GM12878 (cell line): ENCODE measurements at regions not wholly inside any gene's neighbourhood (a gene's known extent, or its start where the extent isn't known, plus 50 kb on each side); places are given as distances from the start of the nearest gene placed in this dataset.

Source experiments
- ATAC-seq: fragments of 200-7000 bp; cut with Tn5 transposase; 3 replicates; pipeline ENCODE4 v1.9.1; 2020; ENCODE audit warnings: mild to moderate bottlenecking, moderate library complexity
- BruUV-seq: library from RNA; stranded (reverse); fragments of 400-500 nt; replicated peaks from 2 replicates; lab custom pipeline; 2021; lab: Mats Ljungman, UMichigan
- CTCF ChIA-PET: fragments of 300-600 bp; sonication (Branson Sonifier 250); formaldehyde crosslinking; extraction: SDS; loops from one replicate; lab custom pipeline; 2021; ENCODE audit warnings: inconsistent platforms; lab: Yijun Ruan, JAX
- POLR2A ChIA-PET: fragments of 350-600 bp; formaldehyde crosslinking; extraction: SDS; loops from one replicate; lab custom pipeline; 2021; ENCODE audit warnings: inconsistent platforms; lab: Charles Lee
- RAD21 ChIA-PET: fragments of 300-600 bp; sonication (Branson Sonifier 250); formaldehyde crosslinking; loops from one replicate; lab custom pipeline; 2023; ENCODE audit warnings: antibody characterized with exemption; ENCODE audit not compliant: unreplicated experiment; lab: Charles Lee
- SMC1A ChIA-PET: fragments of 300-600 bp; sonication (Branson Sonifier 250); formaldehyde crosslinking; loops from one replicate; lab custom pipeline; 2023; ENCODE audit not compliant: unreplicated experiment, uncharacterized antibody; lab: Charles Lee
- DNase-seq: peaks from one replicate; pipeline ENCODE4 v3.0.0-alpha.2; 2011; ENCODE audit warnings: low read depth, low spot score
- FAIRE-seq: peaks from 3 replicates; lab custom pipeline; 2011; peaks lifted over from hg19 to GRCh38; lab: Jason Lieb, UNC
- H2AFZ ChIP-seq: 2 replicates; pipeline ENCODE4 v1.6.0; 2011; ENCODE audit warnings: low read depth, low read length, control low read depth; ENCODE audit not compliant: control insufficient read depth
- H3K27ac ChIP-seq: 2 replicates; pipeline ENCODE4 v1.5.1; 2011; ENCODE audit warnings: control low read depth; ENCODE audit not compliant: control insufficient read depth, insufficient read depth
- H3K27me3 ChIP-seq, 2 experiments: replicated peaks in 1 of 2; 2 replicates each; pipeline versions ENCODE4 v1.6.0 to v1.6.1; 2011; ENCODE audit warnings: low read length in 1 of 2; ENCODE audit not compliant: control insufficient read depth in 2 of 2, insufficient read depth in 2 of 2
- H3K36me3 ChIP-seq, 2 experiments: 2 replicates each; pipeline ENCODE4 v1.5.1; 2011; ENCODE audit warnings: low read length in 1 of 2; ENCODE audit not compliant: control insufficient read depth in 2 of 2, insufficient read depth in 2 of 2
- H3K4me1 ChIP-seq: 2 replicates; pipeline ENCODE4 v1.6.1; 2011; ENCODE audit warnings: mild to moderate bottlenecking, low read length, moderate library complexity, mixed read lengths; ENCODE audit not compliant: control insufficient read depth, insufficient read depth
- H3K4me2 ChIP-seq: 2 replicates; pipeline ENCODE4 v1.6.0; 2011; ENCODE audit warnings: control low read depth; ENCODE audit not compliant: control insufficient read depth, insufficient read depth
- H3K4me3 ChIP-seq: fragments of 200-600 bp; sonication (generic); 2 replicates; pipeline ENCODE4 v1.5.1; 2016
- H3K79me2 ChIP-seq: 2 replicates; pipeline ENCODE4 v1.6.0; 2011; ENCODE audit warnings: low read length; ENCODE audit not compliant: control insufficient read depth, insufficient read depth
- H3K9ac ChIP-seq: 2 replicates; pipeline ENCODE4 v1.8.0; 2011; ENCODE audit warnings: low read length, control low read depth, mixed read lengths; ENCODE audit not compliant: control insufficient read depth, insufficient read depth
- H3K9me3 ChIP-seq: replicated peaks from 3 replicates; pipeline ENCODE4 v1.5.1; 2011; ENCODE audit warnings: mild to moderate bottlenecking, low read length; ENCODE audit not compliant: control insufficient read depth, insufficient read depth
- H4K20me1 ChIP-seq: 2 replicates; pipeline ENCODE4 v1.6.0; 2011; ENCODE audit not compliant: control insufficient read depth, insufficient read depth
- BACH1 ChIP-seq: fragments of 450-650 bp; IDR thresholded peaks from 2 replicates; pipeline ENCODE4 v1.6.1; 2017; ENCODE audit warnings: mild to moderate bottlenecking, borderline replicate concordance
- CEBPB ChIP-seq, 2 experiments: fragments of 150-350 bp in 1 of 2; IDR thresholded peaks; 2 replicates each; pipeline ENCODE4 v1.6.1; 2012 to 2014; ENCODE audit warnings: low read depth in 2 of 2, low read length in 2 of 2, borderline replicate concordance in 1 of 2, inconsistent platforms in 1 of 2
- IRF5 ChIP-seq: fragments of 450-650 bp; IDR thresholded peaks from 2 replicates; pipeline ENCODE4 v1.6.1; 2017; ENCODE audit warnings: borderline replicate concordance
- MTA2 ChIP-seq: fragments of 450-650 bp; IDR thresholded peaks from 2 replicates; pipeline ENCODE4 v1.6.1; 2016; ENCODE audit warnings: low read depth, mild to moderate bottlenecking, moderate library complexity
- MTA3 ChIP-seq: IDR thresholded peaks from 2 replicates; pipeline ENCODE4 v1.6.1; 2012; ENCODE audit warnings: low read length, inconsistent platforms, borderline replicate concordance
- SKIL ChIP-seq: fragments of 450-650 bp; IDR thresholded peaks from 2 replicates; pipeline ENCODE4 v1.6.1; 2017; ENCODE audit warnings: mild to moderate bottlenecking, low read depth, inconsistent platforms; ENCODE audit not compliant: poor library complexity, severe bottlenecking
- SMC3 ChIP-seq: IDR thresholded peaks from 2 replicates; pipeline ENCODE4 v1.6.1; 2011; ENCODE audit warnings: low read length, improper control_type of control experiment, borderline replicate concordance
- USF1 ChIP-seq: IDR thresholded peaks from 2 replicates; pipeline ENCODE4 v1.6.1; 2011; ENCODE audit warnings: borderline replicate concordance, low read depth, mild to moderate bottlenecking, moderate library complexity, mixed read lengths, low read length; ENCODE audit not compliant: insufficient read depth; ENCODE audit errors: extremely low read length
- ZBTB40 ChIP-seq: fragments of 450-650 bp; IDR thresholded peaks from 2 replicates; pipeline ENCODE4 v1.6.1; 2016; ENCODE audit warnings: mild to moderate bottlenecking, moderate library complexity, borderline replicate concordance
- in situ Hi-C: fragments of 300-500 bp; cut with MboI; formaldehyde crosslinking; loops from 9 replicates; pipeline ENCODE4 v1.14.3; 2018; ENCODE audit warnings: mixed read lengths
- intact Hi-C: fragments of 100-400 bp; cut with micrococcal nuclease; formaldehyde crosslinking; loops from one replicate; pipeline ENCODE4 v1.14.2; 2022; ENCODE audit not compliant: unreplicated experiment

- ATAC-seq (no peak), DNase-seq (no peak), FAIRE-seq (no peak)
- Histone ChIP-seq H3K4me3 (no peak overlapping the region), H3K79me2 (no peaks in the 10 kb centered on the region), H3K4me2 (no peak overlapping the region), H3K9me3 (no peaks in the 10 kb centered on the region), H4K20me1 (no peaks in the 10 kb centered on the region), H3K4me1 (no peaks in the 10 kb centered on the region), H3K27ac (no peak overlapping the region), H2AFZ (no peak overlapping the region), H3K27me3 (peaks cover 0 to 4% of the 10 kb centered on the region in 2 experiments; a peak in 1 of 4 replicates), H3K36me3 (no peaks in the 10 kb centered on the region), H3K9ac (no peak overlapping the region)
- in situ Hi-C loops (no loop called here), intact Hi-C loops (no loop called here)
- ChIA-PET CTCF (interaction anchor here (0.7 to 3.2 kb wide), 5 partner anchors 15 to 215 kb away, joined by 3 to 12 read pairs (median 4); no protein-coding TSS in a partner anchor), RAD21 (interaction anchor here (0.7 kb wide), 1 partner anchor 39 kb away, joined by 4 read pairs; no protein-coding TSS in a partner anchor), SMC1A (interaction anchor here (1.4 to 5.1 kb wide), 4 partner anchors 11 to 214 kb away, joined by 3 to 29 read pairs (median 16); no protein-coding TSS in a partner anchor), POLR2A (no interaction called here)
- BruUV-seq: no TSS peak
- TF ChIP-seq CEBPB (IDR thresholded peaks at IDR 0.05; ENCODE audit: borderline replicate concordance in 1 of 2, low read depth in 2 of 2, low read length in 2 of 2) (no peak), MTA2 (no peak), BACH1 (no peak), SKIL (no peak), IRF5 (no peak), USF1 (no peak), SMC3 (no peak), ZBTB40 (no peak), MTA3 (no peak)
These were observed 120.8 kb upstream of the ZNF648 start for GRCh38 chr1:182182311-182182710.
